Naive thymus-derived CD8-positive, alpha-beta T cell (primary cell): ENCODE measurements at regions not wholly inside any gene's neighbourhood (a gene's known extent, or its start where the extent isn't known, plus 50 kb on each side); places are given as distances from the start of the nearest gene placed in this dataset.

Experiments used
- ATAC-seq, 2 donors: fragments of 150-1000 bp; cut with Tn5 transposase in 1 of 2; sonication (Bioruptor Pico), chemical (Tn5 transposase) in 1 of 2; 1 replicate in 1 of 2; 2 replicates in 1 of 2; pipeline ENCODE4 v1.10.0; 2021; ENCODE audit warnings: mild to moderate bottlenecking in 2 of 2, moderate library complexity in 2 of 2
- POLR2A ChIA-PET: fragments of 350-600 bp; sonication (Branson Sonifier 250); formaldehyde crosslinking; loops from one replicate; lab custom pipeline; 2021; ENCODE audit warnings: antibody characterized with exemption; lab: Charles Lee
- DNase-seq, 10 donors: peaks; one replicate each; pipeline versions ENCODE4 v3.0.0 to v3.0.0-alpha.2; 2020 to 2022
- H3K27ac Mint-ChIP-seq, 10 donors: one replicate each; pipeline ENCODE4 v1.8.0; 2020 to 2022; ENCODE audit warnings: mild to moderate bottlenecking in 10 of 10, mixed read lengths in 10 of 10, moderate library complexity in 4 of 10, inconsistent platforms in 1 of 10
- H3K27me3 Mint-ChIP-seq, 5 donors: one replicate each; pipeline ENCODE4 v1.8.0; 2021 to 2022; ENCODE audit warnings: mixed read lengths in 5 of 5
- H3K36me3 Mint-ChIP-seq, 3 donors: one replicate each; pipeline ENCODE4 v1.8.0; 2020 to 2022; ENCODE audit warnings: mixed read lengths in 3 of 3, mild to moderate bottlenecking in 2 of 3, inconsistent platforms in 1 of 3
- H3K4me1 Mint-ChIP-seq, 4 donors: one replicate each; pipeline ENCODE4 v1.8.0; 2021 to 2022; ENCODE audit warnings: mixed read lengths in 4 of 4
- H3K4me3 Mint-ChIP-seq, 10 donors: one replicate each; pipeline ENCODE4 v1.8.0; 2020 to 2022; ENCODE audit warnings: mild to moderate bottlenecking in 10 of 10, mixed read lengths in 10 of 10, moderate library complexity in 6 of 10, inconsistent platforms in 1 of 10
- H3K9me3 Mint-ChIP-seq, 9 donors: one replicate each; pipeline ENCODE4 v1.8.0; 2020 to 2022; ENCODE audit warnings: mixed read lengths in 9 of 9, mild to moderate bottlenecking in 3 of 9, inconsistent platforms in 1 of 9, moderate library complexity in 1 of 9

DNA sequence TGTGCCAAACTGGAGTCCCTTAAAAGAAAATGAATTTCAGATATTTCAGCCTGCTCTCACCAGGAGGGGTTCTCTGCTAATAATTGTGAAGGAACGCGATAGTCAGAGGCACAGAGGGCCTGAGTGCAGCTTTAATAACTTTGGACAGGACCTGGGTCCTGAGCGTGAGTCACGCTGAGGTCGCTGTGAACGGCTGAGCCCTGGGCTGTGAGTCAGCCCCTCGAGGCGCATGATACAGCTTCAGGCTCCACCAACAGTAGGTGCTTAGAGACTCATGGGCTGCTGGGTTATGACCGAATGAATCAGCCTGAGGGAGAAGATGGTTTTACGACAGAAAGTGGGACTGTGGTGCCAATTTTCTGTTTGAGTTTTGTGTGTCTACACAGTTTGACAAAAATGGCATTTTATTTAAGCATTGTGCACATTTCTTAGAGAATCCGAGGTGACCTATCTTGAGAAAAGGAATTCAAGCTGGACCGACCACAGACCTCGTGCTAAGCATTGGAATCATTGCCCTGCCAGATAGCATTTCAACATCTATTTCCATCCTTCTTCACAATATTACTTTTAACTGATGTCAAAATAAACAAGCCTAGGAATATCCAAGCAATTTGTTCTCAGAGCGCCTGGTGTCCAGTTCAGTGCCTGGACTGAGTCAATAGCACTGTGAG, 183.0 kb downstream of the THBS2 start:
- H3K4me1 Mint-ChIP-seq = no peaks in the 10 kb centered on the region
- H3K27ac Mint-ChIP-seq = no peak overlapping the region
- peaks cover 0 to 9% (median 0%) of the 10 kb centered on the region in 9 donors for H3K9me3 Mint-ChIP-seq
- POLR2A ChIA-PET = no interaction called here
- ATAC-seq (no peak), DNase-seq (no peak)
- peaks cover 3 to 54% (median 14%) of the 10 kb centered on the region in 5 donors for H3K27me3 Mint-ChIP-seq
- H3K4me3 Mint-ChIP-seq = no peak overlapping the region
- H3K36me3 Mint-ChIP-seq = no peaks in the 10 kb centered on the region

DNA sequence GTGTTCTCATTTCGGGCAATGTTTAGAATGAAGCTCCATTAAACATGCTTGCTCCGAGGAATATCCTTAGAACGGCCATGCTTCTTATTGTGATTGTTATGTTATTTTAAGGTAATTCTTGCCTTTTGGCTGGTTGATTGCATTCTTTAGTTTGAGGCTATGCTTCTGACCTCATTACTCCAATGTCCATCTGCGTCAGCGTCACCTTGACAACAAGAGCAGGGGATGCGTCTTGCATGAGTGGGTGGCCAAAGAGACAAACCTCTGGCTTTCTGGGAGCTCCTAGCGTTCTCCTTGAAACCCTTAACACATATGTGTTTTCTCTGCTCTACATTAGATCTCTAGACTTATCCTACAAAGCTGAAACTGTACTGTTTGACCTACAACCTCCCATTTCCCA, 184.3 kb downstream of the THBS2 start:
- Mint-ChIP-seq H3K4me3 (no peak overlapping the region), H3K27me3 (peaks cover 2 to 48% (median 13%) of the 10 kb centered on the region in 5 donors), H3K27ac (no peak overlapping the region), H3K4me1 (no peaks in the 10 kb centered on the region), H3K9me3 (peaks cover 0 to 9% (median 0%) of the 10 kb centered on the region in 9 donors), H3K36me3 (no peaks in the 10 kb centered on the region)
- POLR2A ChIA-PET = no interaction called here
- DNase-seq (no peak), ATAC-seq (no peak)

GRCh38 chr6:169064194-169064593, 189.5 kb downstream of the THBS2 start:
- ATAC-seq = no peak
- POLR2A ChIA-PET = no interaction called here
- DNase-seq = no peak
- Mint-ChIP-seq H3K9me3 (peaks cover 0 to 9% (median 2%) of the 10 kb centered on the region in 9 donors), H3K27me3 (peaks cover 2 to 24% (median 12%) of the 10 kb centered on the region in 5 donors), H3K4me3 (no peak overlapping the region), H3K27ac (no peak overlapping the region), H3K4me1 (no peaks in the 10 kb centered on the region), H3K36me3 (peaks cover 0 to 5% (median 0%) of the 10 kb centered on the region in 3 donors)

DNA sequence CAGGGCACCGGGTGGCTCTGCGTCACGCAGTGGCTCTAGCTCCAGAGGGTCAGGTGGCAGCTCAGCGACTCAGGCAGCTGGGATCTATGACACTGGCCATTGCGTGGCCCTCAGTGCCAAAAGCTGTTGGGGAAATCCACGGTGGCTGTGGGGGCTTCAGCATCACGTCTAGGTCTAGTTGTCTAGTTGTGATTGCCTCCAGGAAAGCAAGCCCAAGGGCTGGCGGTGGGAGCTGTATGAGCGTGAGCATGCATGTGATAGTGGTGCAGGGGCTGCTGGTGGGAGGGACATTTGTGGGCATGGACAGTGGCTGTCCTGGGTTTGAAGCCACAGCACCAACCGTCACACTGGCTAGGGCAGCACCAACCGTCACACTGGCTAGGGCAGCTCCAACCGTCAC, 191.4 kb downstream of the THBS2 start:
- ATAC-seq = no peak
- Mint-ChIP-seq H3K36me3 (peaks cover 0 to 5% (median 0%) of the 10 kb centered on the region in 3 donors), H3K9me3 (peaks cover 0 to 8% (median 2%) of the 10 kb centered on the region in 9 donors), H3K4me1 (no peaks in the 10 kb centered on the region), H3K4me3 (no peak overlapping the region), H3K27ac (no peak overlapping the region), H3K27me3 (peaks cover 2 to 23% (median 15%) of the 10 kb centered on the region in 5 donors)
- POLR2A ChIA-PET = no interaction called here
- no peak for DNase-seq

DNA sequence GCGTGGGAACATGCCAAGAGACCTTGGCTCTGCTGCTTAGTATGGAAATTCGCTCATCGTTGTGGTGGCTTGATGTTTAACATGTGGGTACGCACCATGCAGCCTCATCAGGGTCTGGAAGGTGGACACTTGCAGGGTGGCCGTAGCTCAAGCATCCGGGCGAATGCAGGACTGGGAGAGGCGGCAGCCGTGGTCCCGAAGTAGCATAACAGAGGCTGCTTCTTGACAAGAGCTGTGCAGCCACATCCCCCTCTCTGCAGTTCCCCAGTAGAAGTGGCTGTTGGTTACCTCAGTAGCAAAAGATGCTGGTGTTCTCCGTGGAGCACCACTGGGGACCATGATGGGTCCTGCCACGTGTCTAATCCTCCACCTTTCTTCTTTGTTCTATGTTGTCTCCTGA, 195.0 kb downstream of the THBS2 start:
- Mint-ChIP-seq H3K4me1 (no peaks in the 10 kb centered on the region), H3K9me3 (peaks cover 2 to 16% (median 6%) of the 10 kb centered on the region in 9 donors), H3K27me3 (peaks cover 0 to 12% (median 11%) of the 10 kb centered on the region in 5 donors), H3K4me3 (no peak overlapping the region), H3K27ac (no peak overlapping the region), H3K36me3 (peaks cover 0 to 15% (median 0%) of the 10 kb centered on the region in 3 donors)
- no peak for DNase-seq
- POLR2A ChIA-PET = no interaction called here
- no peak for ATAC-seq

GRCh38 chr6:169052462-169052861, 201.2 kb downstream of the THBS2 start:
- peaks cover 0 to under 1% (median 0%) of the 10 kb centered on the region in 4 donors for H3K4me1 Mint-ChIP-seq
- peaks cover 0 to 10% (median 5%) of the 10 kb centered on the region in 9 donors for H3K9me3 Mint-ChIP-seq
- ATAC-seq = no peak
- H3K27me3 Mint-ChIP-seq = peaks cover 5 to 31% (median 9%) of the 10 kb centered on the region in 5 donors
- no peak for DNase-seq
- POLR2A ChIA-PET = no interaction called here
- no peak overlapping the region for H3K27ac Mint-ChIP-seq
- peaks cover 0 to 9% (median 0%) of the 10 kb centered on the region in 3 donors for H3K36me3 Mint-ChIP-seq
- H3K4me3 Mint-ChIP-seq = no peak overlapping the region

DNA sequence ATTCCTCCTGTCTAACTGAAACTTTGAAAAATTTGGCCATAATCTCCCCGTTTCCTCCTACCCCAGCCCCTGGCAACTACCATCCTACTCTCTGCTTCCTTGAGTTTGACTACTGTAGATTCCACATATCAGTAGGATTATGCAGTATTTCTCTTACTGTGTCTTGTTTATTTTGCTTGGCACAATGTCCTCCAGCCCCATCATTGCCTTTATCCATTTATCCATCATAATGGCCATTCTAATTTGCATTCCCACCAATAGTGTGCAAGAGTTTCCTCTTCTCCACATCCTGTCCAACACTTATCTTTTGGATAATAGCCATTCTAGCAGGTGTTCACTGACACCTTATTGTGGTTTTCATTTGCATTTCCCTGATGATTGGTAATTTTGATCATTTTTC, 202.3 kb downstream of the THBS2 start:
- ATAC-seq (no peak), DNase-seq (no peak)
- Mint-ChIP-seq H3K27ac (no peak overlapping the region), H3K27me3 (peaks cover 7 to 42% (median 9%) of the 10 kb centered on the region in 5 donors), H3K4me3 (no peak overlapping the region), H3K36me3 (peaks cover 0 to 6% (median 0%) of the 10 kb centered on the region in 3 donors), H3K9me3 (peaks cover 0 to 6% (median 4%) of the 10 kb centered on the region in 9 donors), H3K4me1 (peaks cover 0 to 2% (median 0%) of the 10 kb centered on the region in 4 donors)
- POLR2A ChIA-PET = no interaction called here

- H3K9me3 Mint-ChIP-seq = no peaks in the 10 kb centered on the region
- H3K36me3 Mint-ChIP-seq = no peaks in the 10 kb centered on the region
- POLR2A ChIA-PET = no interaction called here
- ATAC-seq (no peak), DNase-seq (no peak)
- H3K4me1 Mint-ChIP-seq = peaks cover 0 to 2% (median 0%) of the 10 kb centered on the region in 4 donors
- H3K27ac Mint-ChIP-seq = no peak overlapping the region
- peaks cover 7 to 33% (median 11%) of the 10 kb centered on the region in 5 donors for H3K27me3 Mint-ChIP-seq
- H3K4me3 Mint-ChIP-seq = no peak overlapping the region
Observed at GRCh38 chr6:169048865-169049205, 204.8 kb downstream of the THBS2 start.

DNA sequence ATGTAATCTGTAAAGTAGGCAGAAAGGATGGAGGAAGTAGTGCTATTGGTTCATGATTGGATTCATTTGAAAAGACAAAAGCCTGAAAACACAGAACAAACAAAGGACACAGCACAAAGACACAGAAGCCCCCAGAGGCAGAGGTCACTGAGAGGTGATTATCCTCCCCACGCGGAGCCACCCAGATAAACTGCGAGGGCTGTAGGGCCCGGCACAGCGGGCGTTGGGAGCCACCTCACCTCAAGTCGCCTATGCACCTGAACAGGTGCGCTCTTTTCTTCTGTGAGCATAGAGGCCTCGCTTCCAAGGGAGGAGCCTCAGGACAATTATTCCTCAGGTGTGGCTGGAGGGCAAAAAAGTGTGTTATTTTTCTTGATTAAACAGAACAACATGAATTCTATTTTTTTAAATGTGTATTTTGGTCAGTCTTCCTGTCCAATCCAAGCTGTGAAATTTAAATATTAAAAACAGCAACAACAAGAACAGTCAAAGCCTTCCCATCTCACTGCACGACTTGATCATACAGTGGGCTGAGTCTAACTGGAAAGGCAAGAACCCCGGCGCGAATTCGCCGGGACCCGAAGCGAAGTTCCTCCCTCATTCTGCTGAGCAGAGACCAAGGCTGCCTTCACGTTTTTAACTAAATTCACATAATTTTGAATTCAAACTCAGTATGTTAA, 205.3 kb downstream of the THBS2 start:
- no peak for ATAC-seq
- Mint-ChIP-seq H3K36me3 (no peaks in the 10 kb centered on the region), H3K27me3 (peaks cover 3 to 28% (median 11%) of the 10 kb centered on the region in 5 donors), H3K4me1 (peaks cover 0 to 2% (median 0%) of the 10 kb centered on the region in 4 donors), H3K27ac (no peak overlapping the region), H3K9me3 (no peaks in the 10 kb centered on the region), H3K4me3 (no peak overlapping the region)
- no peak for DNase-seq
- POLR2A ChIA-PET = no interaction called here

DNA sequence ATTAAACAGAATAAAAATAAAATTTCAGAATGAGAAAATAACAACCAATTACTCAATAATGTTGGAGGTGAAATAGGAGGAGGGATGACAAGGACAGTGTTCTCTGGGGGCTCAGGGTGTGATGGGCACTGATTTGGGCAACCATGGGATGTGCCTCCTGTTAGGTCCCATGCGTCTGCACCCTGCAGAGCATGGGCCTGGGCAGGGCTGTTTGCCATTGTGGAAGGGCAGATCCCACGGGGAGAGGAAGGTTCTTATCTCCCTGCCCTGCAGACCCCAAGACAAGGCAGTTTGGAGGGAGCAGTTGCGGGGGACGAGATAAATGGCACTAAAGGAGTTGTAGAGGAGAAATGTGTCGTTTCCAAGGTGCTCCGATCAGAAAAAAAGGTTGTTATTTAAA, 206.3 kb downstream of the THBS2 start:
- H3K4me1 Mint-ChIP-seq = peaks cover 0 to 2% (median 0%) of the 10 kb centered on the region in 4 donors
- no peaks in the 10 kb centered on the region for H3K9me3 Mint-ChIP-seq
- H3K27ac Mint-ChIP-seq = no peak overlapping the region
- DNase-seq (no peak), ATAC-seq (no peak)
- H3K36me3 Mint-ChIP-seq = no peaks in the 10 kb centered on the region
- POLR2A ChIA-PET = no interaction called here
- H3K27me3 Mint-ChIP-seq = peaks cover 3 to 24% (median 11%) of the 10 kb centered on the region in 5 donors
- no peak overlapping the region for H3K4me3 Mint-ChIP-seq

- no peaks in the 10 kb centered on the region for H3K9me3 Mint-ChIP-seq
- POLR2A ChIA-PET = no interaction called here
- peaks cover 2 to 18% (median 10%) of the 10 kb centered on the region in 5 donors for H3K27me3 Mint-ChIP-seq
- H3K27ac Mint-ChIP-seq = peak overlapping the region in 1 of 10 donors; percentile 5
- ATAC-seq (no peak), DNase-seq (no peak)
- no peaks in the 10 kb centered on the region for H3K36me3 Mint-ChIP-seq
- no peak overlapping the region for H3K4me3 Mint-ChIP-seq
- peaks cover 0 to 2% (median 0%) of the 10 kb centered on the region in 4 donors for H3K4me1 Mint-ChIP-seq
Observed at GRCh38 chr6:169046483-169047192, 207.0 kb downstream of the THBS2 start.

GRCh38 chr6:169046021-169046420, 207.6 kb downstream of the THBS2 start:
- Mint-ChIP-seq H3K36me3 (no peaks in the 10 kb centered on the region), H3K27me3 (peaks cover 0 to 19% (median 4%) of the 10 kb centered on the region in 5 donors), H3K27ac (no peak overlapping the region), H3K4me3 (no peak overlapping the region), H3K9me3 (peaks cover 0 to 2% (median 0%) of the 10 kb centered on the region in 9 donors), H3K4me1 (peaks cover 0 to 2% (median 0%) of the 10 kb centered on the region in 4 donors)
- DNase-seq = no peak
- no peak for ATAC-seq
- POLR2A ChIA-PET = no interaction called here

- DNase-seq = no peak
- Mint-ChIP-seq H3K4me3 (no peak overlapping the region), H3K27me3 (peaks cover 0 to 25% (median 3%) of the 10 kb centered on the region in 5 donors), H3K9me3 (peaks cover 0 to 2% (median 0%) of the 10 kb centered on the region in 9 donors), H3K4me1 (peaks cover 0 to 2% (median under 1%) of the 10 kb centered on the region in 4 donors), H3K27ac (no peak overlapping the region), H3K36me3 (no peaks in the 10 kb centered on the region)
- ATAC-seq = no peak
- POLR2A ChIA-PET = no interaction called here
Observed at GRCh38 chr6:169045486-169045885, 208.2 kb downstream of the THBS2 start.
